Upper lobe of left lung (tissue), 4 donors: ENCODE measurements at regions not wholly inside any gene's neighbourhood (a gene's known extent, or its start where the extent isn't known, plus 50 kb on each side); places are given as distances from the start of the nearest gene placed in this dataset.

ENCODE experiments used
- EP300 ChIP-seq, 4 donors: sonication (generic); formaldehyde crosslinking; IDR thresholded peaks; one replicate each; pipeline ENCODE4 v1.5.1; 2017; ENCODE audit warnings: antibody characterized with exemption in 4 of 4, control low read depth in 2 of 4
- POLR2A ChIP-seq, 4 donors: fragments of 450-650 bp; IDR thresholded peaks; one replicate each; pipeline ENCODE4 v1.5.1; 2016 to 2017; ENCODE audit warnings: antibody characterized with exemption in 4 of 4, mild to moderate bottlenecking in 2 of 4
- POLR2AphosphoS5 ChIP-seq, 2 donors: sonication (generic); formaldehyde crosslinking; IDR thresholded peaks; one replicate each; pipeline ENCODE4 v1.5.1; 2017; ENCODE audit warnings: antibody characterized with exemption in 2 of 2
- TF ChIP-seq, protein P1 (sequence below), 6 experiments: fragments of 450-650 bp in 4 of 6; fragments of 200-600 bp in 2 of 6; sonication (generic) in 2 of 6; IDR thresholded peaks; one replicate each; pipeline ENCODE4 v1.5.1; 2016 to 2019; ENCODE audit warnings: antibody characterized with exemption in 6 of 6

DNA sequence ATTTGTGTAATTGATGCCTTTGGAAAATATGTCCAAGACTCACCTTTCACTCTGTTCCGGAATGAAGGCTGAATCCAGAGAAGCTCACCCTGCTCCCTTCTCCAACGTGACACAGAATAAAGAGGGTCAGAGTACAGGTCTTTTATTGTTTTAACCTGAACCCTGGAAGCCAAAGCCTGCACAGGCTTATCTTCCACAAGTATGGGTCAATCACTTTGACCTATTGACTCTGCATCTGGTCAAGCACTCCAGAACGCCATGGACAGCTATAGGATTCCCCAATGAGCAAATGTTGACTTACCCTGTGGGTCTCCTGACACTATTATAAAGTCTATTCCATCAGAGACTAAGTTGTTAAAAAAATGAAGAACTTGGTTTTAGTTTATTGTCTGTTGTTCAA is 158.4 kb upstream of the MYLIP start:
- TF ChIP-seq, protein P1, sequence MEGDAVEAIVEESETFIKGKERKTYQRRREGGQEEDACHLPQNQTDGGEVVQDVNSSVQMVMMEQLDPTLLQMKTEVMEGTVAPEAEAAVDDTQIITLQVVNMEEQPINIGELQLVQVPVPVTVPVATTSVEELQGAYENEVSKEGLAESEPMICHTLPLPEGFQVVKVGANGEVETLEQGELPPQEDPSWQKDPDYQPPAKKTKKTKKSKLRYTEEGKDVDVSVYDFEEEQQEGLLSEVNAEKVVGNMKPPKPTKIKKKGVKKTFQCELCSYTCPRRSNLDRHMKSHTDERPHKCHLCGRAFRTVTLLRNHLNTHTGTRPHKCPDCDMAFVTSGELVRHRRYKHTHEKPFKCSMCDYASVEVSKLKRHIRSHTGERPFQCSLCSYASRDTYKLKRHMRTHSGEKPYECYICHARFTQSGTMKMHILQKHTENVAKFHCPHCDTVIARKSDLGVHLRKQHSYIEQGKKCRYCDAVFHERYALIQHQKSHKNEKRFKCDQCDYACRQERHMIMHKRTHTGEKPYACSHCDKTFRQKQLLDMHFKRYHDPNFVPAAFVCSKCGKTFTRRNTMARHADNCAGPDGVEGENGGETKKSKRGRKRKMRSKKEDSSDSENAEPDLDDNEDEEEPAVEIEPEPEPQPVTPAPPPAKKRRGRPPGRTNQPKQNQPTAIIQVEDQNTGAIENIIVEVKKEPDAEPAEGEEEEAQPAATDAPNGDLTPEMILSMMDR (IDR thresholded peaks at IDR 0.05), result no peak
- TF ChIP-seq POLR2A (IDR thresholded peaks at IDR 0.05) (no peak), EP300 (IDR thresholded peaks at IDR 0.05) (no peak), POLR2AphosphoS5 (IDR thresholded peaks at IDR 0.05) (no peak)
